OCI-LY7 (cell line): ENCODE measurements at regions not wholly inside any gene's neighbourhood (a gene's known extent, or its start where the extent isn't known, plus 50 kb on each side); places are given as distances from the start of the nearest gene placed in this dataset.

ENCODE experiments used
- BruUV-seq: library from RNA; stranded (reverse); fragments of 400-500 nt; replicated peaks from 2 replicates; lab custom pipeline; 2021; lab: Mats Ljungman, UMichigan
- CTCF ChIA-PET: fragments of 300-600 bp; sonication (Branson Sonifier 250); formaldehyde crosslinking; loops from one replicate; lab custom pipeline; 2022; ENCODE audit warnings: antibody characterized with exemption; ENCODE audit not compliant: unreplicated experiment; lab: Charles Lee
- POLR2A ChIA-PET: fragments of 300-600 bp; sonication (Branson Sonifier 250); formaldehyde crosslinking; loops from one replicate; lab custom pipeline; 2022; ENCODE audit warnings: antibody characterized with exemption; lab: Charles Lee
- DNase-seq: peaks from one replicate; pipeline ENCODE4 v3.0.0-alpha.2; 2015; ENCODE audit warnings: low spot score
- H2AFZ ChIP-seq: fragments of 200-600 bp; sonication (generic), shearing (Covaris generic); 2 replicates; pipeline ENCODE4 v1.6.1; 2014; ENCODE audit warnings: mild to moderate bottlenecking, antibody characterized with exemption, low read length, moderate library complexity
- H3K27ac ChIP-seq: fragments of 200-600 bp; sonication (generic); 2 replicates; pipeline ENCODE4 v1.5.1; 2014; ENCODE audit warnings: mixed run types, low read depth, mild to moderate bottlenecking, moderate library complexity, low read length, inconsistent platforms; ENCODE audit not compliant: poor library complexity, severe bottlenecking
- H3K36me3 ChIP-seq: fragments of 200-600 bp; sonication (generic); 2 replicates; pipeline ENCODE4 v1.6.1; 2014; ENCODE audit warnings: mild to moderate bottlenecking, antibody characterized with exemption, low read length, moderate library complexity, mixed read lengths; ENCODE audit not compliant: insufficient read depth
- H3K4me1 ChIP-seq: fragments of 200-600 bp; sonication (generic); 2 replicates; pipeline ENCODE4 v1.5.1; 2014; ENCODE audit warnings: mild to moderate bottlenecking, low read length; ENCODE audit not compliant: insufficient read depth, poor library complexity, severe bottlenecking
- H3K4me2 ChIP-seq: fragments of 200-600 bp; sonication (generic); 2 replicates; pipeline ENCODE4 v1.6.1; 2014; ENCODE audit warnings: mild to moderate bottlenecking, low read length
- H3K4me3 ChIP-seq: fragments of 200-600 bp; sonication (generic); 2 replicates; pipeline ENCODE4 v1.5.1; 2014; ENCODE audit warnings: mild to moderate bottlenecking, low read depth, low read length; ENCODE audit not compliant: poor library complexity, severe bottlenecking
- H3K79me2 ChIP-seq: fragments of 200-600 bp; sonication (generic); 2 replicates; pipeline ENCODE4 v1.6.1; 2016; ENCODE audit warnings: low read depth, mild to moderate bottlenecking, low read length, moderate library complexity, mixed read lengths; ENCODE audit not compliant: insufficient read depth
- H3K9me2 ChIP-seq: fragments of 200-600 bp; sonication (generic); 2 replicates; pipeline ENCODE4 v1.6.1; 2016; ENCODE audit warnings: mild to moderate bottlenecking, low read length, mixed read lengths; ENCODE audit not compliant: insufficient read depth
- H3K9me3 ChIP-seq: fragments of 200-600 bp; sonication (generic); 2 replicates; pipeline ENCODE4 v1.6.1; 2014; ENCODE audit warnings: mild to moderate bottlenecking, mixed run types, low read length, mixed read lengths
- H4K20me1 ChIP-seq: fragments of 200-600 bp; sonication (generic); 2 replicates; pipeline ENCODE4 v1.6.1; 2014; ENCODE audit warnings: mild to moderate bottlenecking, antibody characterized with exemption, low read length, moderate library complexity, mixed read lengths; ENCODE audit not compliant: insufficient read depth
- CTCF ChIP-seq: fragments of 200-600 bp; sonication (generic); conservative IDR thresholded peaks from 2 replicates; pipeline ENCODE4 v1.5.1; 2014; ENCODE audit warnings: mild to moderate bottlenecking, antibody characterized with exemption, low read length, moderate library complexity, mixed read lengths
- EZH2phosphoT487 ChIP-seq: fragments of 200-600 bp; sonication (generic); IDR thresholded peaks from 2 replicates; pipeline ENCODE4 v1.6.1; 2018; ENCODE audit warnings: low read depth, borderline replicate concordance, mild to moderate bottlenecking, mixed run types, antibody characterized with exemption, low read length, moderate library complexity, mixed read lengths
- intact Hi-C: fragments of 100-400 bp; cut with micrococcal nuclease; formaldehyde crosslinking; loops from one replicate; pipeline ENCODE4 v1.10.0; 2022; ENCODE audit not compliant: unreplicated experiment

- ChIA-PET POLR2A (no interaction called here), CTCF (no interaction called here)
- Histone ChIP-seq H4K20me1 (no peaks in the 10 kb centered on the region), H3K36me3 (no peaks in the 10 kb centered on the region), H3K9me2 (no peaks in the 10 kb centered on the region), H3K4me2 (no peak overlapping the region), H3K4me1 (no peaks in the 10 kb centered on the region), H3K9me3 (no peaks in the 10 kb centered on the region), H2AFZ (no peak overlapping the region), H3K79me2 (no peaks in the 10 kb centered on the region), H3K4me3 (no peak overlapping the region), H3K27ac (no peak overlapping the region)
- no TSS peak for BruUV-seq
- intact Hi-C loops: no loop called here
- no peak for DNase-seq
- TF ChIP-seq CTCF (no peak), EZH2phosphoT487 (no peak)
Observed at GRCh38 chr7:91798425-91798824, 82.1 kb downstream of the MTERF1 start.

GRCh38 chr7:91800389-91800788, 80.1 kb downstream of the MTERF1 start:
- H3K4me1 ChIP-seq: no peaks in the 10 kb centered on the region
- POLR2A ChIA-PET: no interaction called here
- CTCF ChIA-PET: no interaction called here
- no peaks in the 10 kb centered on the region for H3K9me2 ChIP-seq
- no peak overlapping the region for H2AFZ ChIP-seq
- H3K4me2 ChIP-seq: no peak overlapping the region
- no peak overlapping the region for H3K27ac ChIP-seq
- H3K36me3 ChIP-seq: no peaks in the 10 kb centered on the region
- intact Hi-C loops: no loop called here
- no peaks in the 10 kb centered on the region for H3K9me3 ChIP-seq
- H4K20me1 ChIP-seq: no peaks in the 10 kb centered on the region
- H3K4me3 ChIP-seq: no peak overlapping the region
- TF ChIP-seq EZH2phosphoT487 (no peak), CTCF (no peak)
- BruUV-seq: no TSS peak
- DNase-seq: no peak
- no peaks in the 10 kb centered on the region for H3K79me2 ChIP-seq

GRCh38 chr7:91801331-91801983, 79.0 kb downstream of the MTERF1 start:
- H3K36me3 ChIP-seq: no peaks in the 10 kb centered on the region
- no peak for TF ChIP-seq CTCF
- no peak for TF ChIP-seq EZH2phosphoT487
- no peaks in the 10 kb centered on the region for H3K4me1 ChIP-seq
- H3K27ac ChIP-seq: no peak overlapping the region
- ChIA-PET CTCF (interaction anchor here (0.6 kb wide), 1 partner anchor 14 kb away, joined by 4 read pairs; no protein-coding TSS in a partner anchor), POLR2A (no interaction called here)
- no peaks in the 10 kb centered on the region for H3K79me2 ChIP-seq
- no peak overlapping the region for H3K4me2 ChIP-seq
- H3K4me3 ChIP-seq: no peak overlapping the region
- H3K9me2 ChIP-seq: no peaks in the 10 kb centered on the region
- H4K20me1 ChIP-seq: no peaks in the 10 kb centered on the region
- H3K9me3 ChIP-seq: no peaks in the 10 kb centered on the region
- BruUV-seq: no TSS peak
- no peak for DNase-seq
- intact Hi-C loops: no loop called here
- no peak overlapping the region for H2AFZ ChIP-seq
